GM23338 (cell line): ENCODE measurements at regions not wholly inside any gene's neighbourhood (a gene's known extent, or its start where the extent isn't known, plus 50 kb on each side); places are given as distances from the start of the nearest gene placed in this dataset.
A peak's percentile ranks its signal among the peaks of the same experiment; 100 is the strongest.

Source experiments
- ATAC-seq: fragments of 200-7000 bp; cut with Tn5 transposase; 3 replicates; pipeline ENCODE4 v1.9.1; 2020
- DNase-seq: peaks from one replicate; pipeline ENCODE4 v3.0.0-alpha.2; 2015; ENCODE audit warnings: low spot score
- H2AFZ ChIP-seq: fragments of 200-600 bp; sonication (generic); 2 replicates; pipeline ENCODE4 v1.8.0; 2016; ENCODE audit warnings: antibody characterized with exemption, mild to moderate bottlenecking, moderate library complexity
- H3F3A ChIP-seq: fragments of 200-600 bp; sonication (generic); replicated peaks from 2 replicates; pipeline ENCODE4 v1.8.0; 2017; ENCODE audit warnings: antibody characterized with exemption, mixed run types, low read depth
- H3K27ac ChIP-seq: fragments of 200-600 bp; sonication (generic); 2 replicates; pipeline ENCODE4 v1.6.1; 2016; ENCODE audit warnings: low read depth
- H3K27me3 ChIP-seq: fragments of 200-600 bp; sonication (generic); 2 replicates; pipeline ENCODE4 v1.8.0; 2016; ENCODE audit warnings: mild to moderate bottlenecking, mixed run types, moderate library complexity; ENCODE audit not compliant: insufficient read depth
- H3K36me3 ChIP-seq: fragments of 200-600 bp; sonication (generic); 2 replicates; pipeline ENCODE4 v1.8.0; 2016; ENCODE audit warnings: mild to moderate bottlenecking; ENCODE audit not compliant: insufficient read depth
- H3K4me1 ChIP-seq: fragments of 200-600 bp; sonication (generic); 2 replicates; pipeline ENCODE4 v1.8.0; 2016; ENCODE audit warnings: mild to moderate bottlenecking, moderate library complexity; ENCODE audit not compliant: insufficient read depth
- H3K4me2 ChIP-seq: fragments of 200-600 bp; sonication (generic); 2 replicates; pipeline ENCODE4 v1.7.1; 2017; ENCODE audit warnings: mixed run types
- H3K4me3 ChIP-seq: fragments of 200-600 bp; sonication (generic); 2 replicates; pipeline ENCODE4 v1.6.1; 2016; ENCODE audit warnings: mixed run types
- H3K79me2 ChIP-seq: fragments of 200-600 bp; sonication (generic); replicated peaks from 2 replicates; pipeline ENCODE4 v1.8.0; 2017; ENCODE audit warnings: mild to moderate bottlenecking; ENCODE audit not compliant: insufficient read depth
- H3K9me2 ChIP-seq: fragments of 200-600 bp; sonication (generic); 2 replicates; pipeline ENCODE4 v1.8.0; 2017; ENCODE audit not compliant: insufficient read depth
- H4K20me1 ChIP-seq: fragments of 200-600 bp; sonication (generic); replicated peaks from 2 replicates; pipeline ENCODE4 v1.8.0; 2017; ENCODE audit warnings: mild to moderate bottlenecking; ENCODE audit not compliant: insufficient read depth
- H3K27ac Mint-ChIP-seq: 2 replicates; pipeline ENCODE4 v1.8.0; 2020; ENCODE audit warnings: inconsistent platforms, mild to moderate bottlenecking, moderate library complexity, mixed read lengths
- H3K27me3 Mint-ChIP-seq: 3 replicates; pipeline ENCODE4 v1.8.0; 2022; ENCODE audit warnings: low read depth, mild to moderate bottlenecking, moderate library complexity, mixed read lengths, inconsistent platforms; ENCODE audit not compliant: insufficient read depth, poor library complexity
- H3K36me3 Mint-ChIP-seq: 3 replicates; pipeline ENCODE4 v1.8.0; 2021; ENCODE audit warnings: low read depth, mild to moderate bottlenecking, inconsistent platforms, moderate library complexity, mixed read lengths
- H3K4me1 Mint-ChIP-seq: 3 replicates; pipeline ENCODE4 v1.8.0; 2020; ENCODE audit warnings: mild to moderate bottlenecking, inconsistent platforms, mixed read lengths
- H3K4me3 Mint-ChIP-seq: 3 replicates; pipeline ENCODE4 v1.8.0; 2021; ENCODE audit warnings: moderate library complexity, mild to moderate bottlenecking, inconsistent platforms, mixed read lengths
- H3K9me3 Mint-ChIP-seq: 3 replicates; pipeline ENCODE4 v1.8.0; 2020; ENCODE audit warnings: moderate library complexity, mild to moderate bottlenecking, inconsistent platforms, mixed read lengths
- CREB1 ChIP-seq: fragments of 250-450 bp; sonication (Bioruptor Pico); IDR thresholded peaks from 2 replicates; pipeline ENCODE4 v1.5.0; 2020; ENCODE audit warnings: low read depth, mild to moderate bottlenecking, moderate library complexity
- ETS1 ChIP-seq: IDR thresholded peaks from 2 replicates; pipeline ENCODE4 v1.6.1; 2016; ENCODE audit warnings: antibody characterized with exemption
- EZH2 ChIP-seq: fragments of 200-600 bp; sonication (generic); IDR thresholded peaks from one replicate; pipeline ENCODE4 v1.8.0; 2017; ENCODE audit warnings: antibody characterized with exemption, mild to moderate bottlenecking, low read depth; ENCODE audit not compliant: unreplicated experiment
- EZH2phosphoT487 ChIP-seq: fragments of 200-600 bp; sonication (generic); IDR thresholded peaks from one replicate; pipeline ENCODE4 v1.8.1; 2018; ENCODE audit warnings: antibody characterized with exemption; ENCODE audit not compliant: unreplicated experiment
- JUNB ChIP-seq: IDR thresholded peaks from one replicate; pipeline ENCODE4 v1.6.1; 2016; ENCODE audit warnings: antibody characterized with exemption; ENCODE audit not compliant: unreplicated experiment
- NANOG ChIP-seq: IDR thresholded peaks from 2 replicates; pipeline ENCODE4 v1.6.1; 2016; ENCODE audit warnings: antibody characterized with exemption, borderline replicate concordance
- POLR2AphosphoS5 ChIP-seq: IDR thresholded peaks from 2 replicates; pipeline ENCODE4 v1.6.1; 2016; ENCODE audit warnings: antibody characterized with exemption, low read depth
- REST ChIP-seq: IDR thresholded peaks from one replicate; pipeline ENCODE4 v1.6.1; 2018; ENCODE audit warnings: antibody characterized with exemption; ENCODE audit not compliant: unreplicated experiment
- STAT1 ChIP-seq: IDR thresholded peaks from one replicate; pipeline ENCODE4 v1.6.1; 2016; ENCODE audit warnings: antibody characterized with exemption; ENCODE audit not compliant: unreplicated experiment
- ZNF114 ChIP-seq: fragments of 250-450 bp; sonication (Bioruptor Pico); IDR thresholded peaks from 2 replicates; pipeline ENCODE4 v1.5.0; 2020; ENCODE audit warnings: mild to moderate bottlenecking, moderate library complexity
- ZNF331 ChIP-seq: fragments of 250-450 bp; sonication (Bioruptor Pico); IDR thresholded peaks from 2 replicates; pipeline ENCODE4 v1.5.0; 2020; ENCODE audit warnings: low read depth, mild to moderate bottlenecking, moderate library complexity
- ZNF462 ChIP-seq: fragments of 250-450 bp; sonication (Bioruptor Pico); IDR thresholded peaks from 2 replicates; pipeline ENCODE4 v1.5.0; 2020; ENCODE audit warnings: mild to moderate bottlenecking, moderate library complexity
- TF ChIP-seq, protein P1 (sequence below), 2 experiments: fragments of 200-600 bp in 1 of 2; sonication (generic) in 1 of 2; conservative IDR thresholded peaks; 2 replicates each; pipeline versions ENCODE4 v1.5.1 to v1.6.1; 2016 to 2017; ENCODE audit warnings: antibody characterized with exemption in 2 of 2, low read depth in 2 of 2, mild to moderate bottlenecking in 2 of 2, moderate library complexity in 1 of 2

DNA sequence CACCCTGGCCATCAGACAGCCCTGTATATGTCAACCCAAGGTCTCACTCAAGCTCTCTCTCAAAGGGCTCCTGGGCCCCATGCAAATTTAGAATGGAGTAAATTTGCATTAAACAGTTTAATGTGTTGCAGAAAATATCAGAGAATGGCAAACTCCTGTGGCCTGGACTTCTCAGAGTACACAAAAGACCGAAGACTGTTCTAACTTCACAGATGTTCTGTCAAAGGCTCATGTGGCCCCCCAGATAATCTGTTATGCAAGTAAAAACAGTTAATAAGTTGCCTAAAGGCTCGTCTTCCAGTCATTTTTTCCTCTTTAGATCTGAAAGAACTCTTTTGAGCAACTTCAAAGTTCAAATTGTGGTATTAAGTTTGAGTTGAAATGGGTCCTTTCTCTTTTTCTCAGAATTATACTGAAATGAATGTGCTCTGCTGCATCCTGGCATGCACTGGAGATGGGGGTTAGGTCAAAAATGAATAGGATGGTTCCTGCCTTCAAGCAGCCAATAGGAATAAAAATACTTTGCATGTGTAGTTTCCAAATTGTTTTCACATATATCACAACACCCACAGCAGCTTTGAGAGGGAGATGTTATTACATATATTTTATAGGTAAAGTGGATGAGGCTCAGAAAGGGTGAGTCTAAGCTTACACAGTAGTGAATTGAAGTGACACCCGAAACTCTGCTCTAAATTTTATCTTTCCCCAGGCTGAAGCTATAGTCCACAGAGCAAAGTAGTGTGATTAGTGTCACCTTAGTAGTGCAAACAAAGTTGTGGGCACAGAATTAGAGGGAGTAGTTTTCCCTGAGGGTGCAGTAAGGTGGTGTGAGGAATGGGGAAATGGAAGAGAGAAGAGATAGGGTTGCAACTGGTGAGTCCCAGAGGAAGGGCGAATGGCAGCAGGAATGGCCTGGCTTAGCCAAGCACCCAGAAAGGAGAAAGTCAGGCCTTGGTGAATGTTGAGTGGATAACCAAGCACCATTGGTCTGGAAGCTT is 205.0 kb upstream of the RFC3 start:
- H3K4me1 ChIP-seq: peaks cover 5% of the 10 kb centered on the region; the same call in 1 of the 2 replicates
- H3K9me3 Mint-ChIP-seq: no peaks in the 10 kb centered on the region; the same call in 2 of the 3 replicates
- H3K4me2 ChIP-seq: no peak overlapping the region
- TF ChIP-seq ZNF114 (CRISPR knock-in tag) (no peak), REST (no peak), JUNB (no peak), EZH2phosphoT487 (no peak), ETS1 (no peak), NANOG (no peak), CREB1 (no peak), EZH2 (no peak), POLR2AphosphoS5 (no peak), ZNF462 (CRISPR knock-in tag) (no peak), ZNF331 (CRISPR knock-in tag) (no peak), STAT1 (no peak)
- TF ChIP-seq, protein P1, sequence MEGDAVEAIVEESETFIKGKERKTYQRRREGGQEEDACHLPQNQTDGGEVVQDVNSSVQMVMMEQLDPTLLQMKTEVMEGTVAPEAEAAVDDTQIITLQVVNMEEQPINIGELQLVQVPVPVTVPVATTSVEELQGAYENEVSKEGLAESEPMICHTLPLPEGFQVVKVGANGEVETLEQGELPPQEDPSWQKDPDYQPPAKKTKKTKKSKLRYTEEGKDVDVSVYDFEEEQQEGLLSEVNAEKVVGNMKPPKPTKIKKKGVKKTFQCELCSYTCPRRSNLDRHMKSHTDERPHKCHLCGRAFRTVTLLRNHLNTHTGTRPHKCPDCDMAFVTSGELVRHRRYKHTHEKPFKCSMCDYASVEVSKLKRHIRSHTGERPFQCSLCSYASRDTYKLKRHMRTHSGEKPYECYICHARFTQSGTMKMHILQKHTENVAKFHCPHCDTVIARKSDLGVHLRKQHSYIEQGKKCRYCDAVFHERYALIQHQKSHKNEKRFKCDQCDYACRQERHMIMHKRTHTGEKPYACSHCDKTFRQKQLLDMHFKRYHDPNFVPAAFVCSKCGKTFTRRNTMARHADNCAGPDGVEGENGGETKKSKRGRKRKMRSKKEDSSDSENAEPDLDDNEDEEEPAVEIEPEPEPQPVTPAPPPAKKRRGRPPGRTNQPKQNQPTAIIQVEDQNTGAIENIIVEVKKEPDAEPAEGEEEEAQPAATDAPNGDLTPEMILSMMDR (conservative IDR thresholded peaks at IDR 0.05; ENCODE audit: low read depth in 2 of 2): no peak
- H3K27me3 ChIP-seq: no peaks in the 10 kb centered on the region
- no peaks in the 10 kb centered on the region for H4K20me1 ChIP-seq
- no peaks in the 10 kb centered on the region for H3F3A ChIP-seq
- no peak overlapping the region for H3K27ac Mint-ChIP-seq
- ATAC-seq (no peak), DNase-seq (no peak)
- no peak overlapping the region for H3K4me3 ChIP-seq
- H3K27ac ChIP-seq: no peak overlapping the region
- H3K4me3 Mint-ChIP-seq: no peak overlapping the region
- H3K4me1 Mint-ChIP-seq: peaks cover 29% of the 10 kb centered on the region
- H2AFZ ChIP-seq: peak overlapping the region; percentile 47; the same call in 1 of the 2 replicates
- no peaks in the 10 kb centered on the region for H3K79me2 ChIP-seq
- no peaks in the 10 kb centered on the region for H3K36me3 ChIP-seq
- H3K27me3 Mint-ChIP-seq: peaks cover 2% of the 10 kb centered on the region
- no peaks in the 10 kb centered on the region; the same call in 2 of the 3 replicates for H3K36me3 Mint-ChIP-seq
- H3K9me2 ChIP-seq: no peaks in the 10 kb centered on the region
